Common myeloid progenitor, CD34-positive (primary cell): ENCODE measurements at regions not wholly inside any gene's neighbourhood (a gene's known extent, or its start where the extent isn't known, plus 50 kb on each side); places are given as distances from the start of the nearest gene placed in this dataset.

Source experiments
- CTCF ChIA-PET: fragments of 350-600 bp; sonication (Branson Sonifier 250); formaldehyde crosslinking; loops from one replicate; lab custom pipeline; 2021; ENCODE audit warnings: antibody characterized with exemption; lab: Charles Lee
- POLR2A ChIA-PET: fragments of 350-600 bp; sonication (Branson Sonifier 250); formaldehyde crosslinking; loops from one replicate; lab custom pipeline; 2021; ENCODE audit warnings: antibody characterized with exemption; lab: Charles Lee
- DNase-seq, 3 donors: peaks; one replicate each; pipeline versions ENCODE4 v3.0.0 to v3.0.0-alpha.2; 2013
- H3K27ac ChIP-seq, 2 experiments: 1 replicate in 1 of 2; 2 replicates in 1 of 2; pipeline ENCODE4 v1.7.0; 2013; ENCODE audit warnings: inconsistent platforms in 2 of 2, low read length in 2 of 2, mild to moderate bottlenecking in 2 of 2, low read depth in 1 of 2, moderate library complexity in 1 of 2; ENCODE audit not compliant: severe bottlenecking in 2 of 2, insufficient read depth in 1 of 2, poor library complexity in 1 of 2
- H3K27me3 ChIP-seq, 5 experiments: replicated peaks in 2 of 5; 1 replicate in 3 of 5; 2 replicates in 2 of 5; pipeline versions ENCODE4 v1.6.1 to v1.7.0; 2013; ENCODE audit warnings: low read length in 4 of 5, mild to moderate bottlenecking in 2 of 5, moderate library complexity in 2 of 5, inconsistent platforms in 1 of 5; ENCODE audit not compliant: insufficient read depth in 5 of 5, control insufficient read depth in 4 of 5
- H3K36me3 ChIP-seq, 4 experiments: 1 replicate in 2 of 4; 2 replicates in 2 of 4; pipeline versions ENCODE4 v1.6.1 to v1.7.0; 2013; ENCODE audit warnings: low read length in 3 of 4, control low read depth in 1 of 4, mild to moderate bottlenecking in 1 of 4; ENCODE audit not compliant: control insufficient read depth in 4 of 4, insufficient read depth in 4 of 4
- H3K4me1 ChIP-seq, 4 experiments: 1 replicate in 3 of 4; 2 replicates in 1 of 4; pipeline versions ENCODE4 v1.6.1 to v1.7.1; 2013; ENCODE audit warnings: low read length in 3 of 4, mild to moderate bottlenecking in 3 of 4, control low read depth in 1 of 4, inconsistent platforms in 1 of 4, moderate library complexity in 1 of 4; ENCODE audit not compliant: control insufficient read depth in 4 of 4, insufficient read depth in 4 of 4; ENCODE audit errors: control extremely low read depth in 1 of 4
- H3K4me3 ChIP-seq, 7 experiments: 1 replicate in 4 of 7; 2 replicates in 3 of 7; pipeline versions ENCODE4 v1.5.1 to v1.7.0; 2013; ENCODE audit warnings: mild to moderate bottlenecking in 7 of 7, low read length in 6 of 7, moderate library complexity in 6 of 7, inconsistent platforms in 2 of 7, low read depth in 2 of 7, control low read depth in 1 of 7; ENCODE audit not compliant: insufficient read depth in 4 of 7, control insufficient read depth in 1 of 7; ENCODE audit errors: extremely low read depth in 1 of 7
- H3K9me3 ChIP-seq, 5 experiments: 1 replicate in 4 of 5; 2 replicates in 1 of 5; pipeline versions ENCODE4 v1.6.1 to v1.7.1; 2013; ENCODE audit warnings: low read length in 4 of 5, mild to moderate bottlenecking in 2 of 5, inconsistent platforms in 1 of 5, low read depth in 1 of 5, moderate library complexity in 1 of 5; ENCODE audit not compliant: control insufficient read depth in 4 of 5, insufficient read depth in 2 of 5; ENCODE audit errors: control extremely low read depth in 1 of 5
- WGBS: methylation state at CpG from one replicate; pipeline ENCODE4 v1.1.5; 2013; ENCODE audit not compliant: insufficient coverage; 5-methylcytosine and 5-hydroxymethylcytosine counted together

GRCh38 chr1:81135524-81135923, 665.2 kb upstream of the ADGRL2 start:
- ChIA-PET POLR2A (no interaction called here), CTCF (no interaction called here)
- WGBS: 97% methylated on average over 6 of the region's 6 CpGs
- H3K9me3 ChIP-seq: no peaks in the 10 kb centered on the region
- no peaks in the 10 kb centered on the region for H3K4me1 ChIP-seq
- no peak overlapping the region for H3K4me3 ChIP-seq
- H3K27ac ChIP-seq: no peak overlapping the region
- no peaks in the 10 kb centered on the region for H3K27me3 ChIP-seq
- H3K36me3 ChIP-seq: no peaks in the 10 kb centered on the region
- DNase-seq: no peak

- Histone ChIP-seq H3K27ac (no peak overlapping the region), H3K27me3 (no peaks in the 10 kb centered on the region), H3K4me3 (no peak overlapping the region), H3K36me3 (no peaks in the 10 kb centered on the region), H3K4me1 (no peaks in the 10 kb centered on the region), H3K9me3 (no peaks in the 10 kb centered on the region)
- ChIA-PET POLR2A (no interaction called here), CTCF (interaction anchor here (1.2 kb wide), 1 partner anchor 10 kb away, joined by 4 read pairs; no protein-coding TSS in a partner anchor)
- 80% methylated on average over 3 of the region's 3 CpGs for WGBS
- no peak for DNase-seq
Observed at GRCh38 chr1:81129776-81130175, 671.0 kb upstream of the ADGRL2 start.

GRCh38 chr1:81129366-81129765, 671.4 kb upstream of the ADGRL2 start:
- Histone ChIP-seq H3K27ac (no peak overlapping the region), H3K9me3 (no peaks in the 10 kb centered on the region), H3K4me1 (no peaks in the 10 kb centered on the region), H3K27me3 (no peaks in the 10 kb centered on the region), H3K4me3 (no peak overlapping the region), H3K36me3 (no peaks in the 10 kb centered on the region)
- ChIA-PET CTCF (interaction anchor here (1.2 kb wide), 1 partner anchor 11 kb away, joined by 4 read pairs; no protein-coding TSS in a partner anchor), POLR2A (no interaction called here)
- 92% methylated on average over 2 of the region's 4 CpGs for WGBS
- no peak for DNase-seq

- no peaks in the 10 kb centered on the region for H3K4me1 ChIP-seq
- no peaks in the 10 kb centered on the region for H3K9me3 ChIP-seq
- H3K27me3 ChIP-seq: no peaks in the 10 kb centered on the region
- CTCF ChIA-PET: no interaction called here
- POLR2A ChIA-PET: no interaction called here
- no peak for DNase-seq
- no CpG with 5 or more reads among the region's 1 CpG for WGBS
- no peak overlapping the region for H3K27ac ChIP-seq
- H3K36me3 ChIP-seq: no peaks in the 10 kb centered on the region
- H3K4me3 ChIP-seq: no peak overlapping the region
Observed at GRCh38 chr1:81128079-81128478, 672.7 kb upstream of the ADGRL2 start.

GRCh38 chr1:81126989-81127581, 673.6 kb upstream of the ADGRL2 start:
- DNase-seq: no peak
- H3K36me3 ChIP-seq: no peaks in the 10 kb centered on the region
- H3K9me3 ChIP-seq: no peaks in the 10 kb centered on the region
- H3K27ac ChIP-seq: no peak overlapping the region
- no peaks in the 10 kb centered on the region for H3K27me3 ChIP-seq
- H3K4me3 ChIP-seq: no peak overlapping the region
- WGBS: 100% methylated on average over 3 of the region's 3 CpGs
- ChIA-PET POLR2A (no interaction called here), CTCF (no interaction called here)
- H3K4me1 ChIP-seq: no peaks in the 10 kb centered on the region

GRCh38 chr1:81125672-81126071, 675.1 kb upstream of the ADGRL2 start:
- no peak for DNase-seq
- ChIA-PET CTCF (no interaction called here), POLR2A (no interaction called here)
- no peak overlapping the region for H3K4me3 ChIP-seq
- H3K27me3 ChIP-seq: no peaks in the 10 kb centered on the region
- H3K27ac ChIP-seq: no peak overlapping the region
- H3K9me3 ChIP-seq: no peaks in the 10 kb centered on the region
- no peaks in the 10 kb centered on the region for H3K36me3 ChIP-seq
- WGBS: 87% methylated on average over 3 of the region's 4 CpGs
- H3K4me1 ChIP-seq: no peaks in the 10 kb centered on the region

GRCh38 chr1:81121306-81121705, 679.4 kb upstream of the ADGRL2 start:
- POLR2A ChIA-PET: no interaction called here
- DNase-seq: no peak
- WGBS: no CpG with 5 or more reads among the region's 5 CpGs
- CTCF ChIA-PET: no interaction called here
- Histone ChIP-seq H3K4me3 (no peak overlapping the region), H3K36me3 (no peaks in the 10 kb centered on the region), H3K27me3 (no peaks in the 10 kb centered on the region), H3K27ac (no peak overlapping the region), H3K4me1 (no peaks in the 10 kb centered on the region), H3K9me3 (no peaks in the 10 kb centered on the region)
